Heart left ventricle (tissue), 16 donors: ENCODE measurements at regions not wholly inside any gene's neighbourhood (a gene's known extent, or its start where the extent isn't known, plus 50 kb on each side); places are given as distances from the start of the nearest gene placed in this dataset.

Experiments used
- ATAC-seq, 4 donors: fragments of 200-7000 bp; cut with Tn5 transposase; one replicate each; pipeline ENCODE4 v1.9.1; 2020 to 2022; ENCODE audit warnings: moderate library complexity in 4 of 4, mild to moderate bottlenecking in 3 of 4, moderate number of reproducible peaks in 1 of 4
- DNase-seq, 5 donors: peaks; one replicate each; pipeline ENCODE4 v3.0.0-alpha.2; 2020
- H3K27ac ChIP-seq, 12 donors: fragments of 200-600 bp; sonication (generic) in 4 of 12; one replicate each; pipeline versions ENCODE4 v1.5.0 to v1.8.0; 2016 to 2022; ENCODE audit warnings: mild to moderate bottlenecking in 2 of 12
- H3K27me3 ChIP-seq, 9 donors: fragments of 200-600 bp; sonication (generic) in 2 of 9; one replicate each; pipeline versions ENCODE4 v1.5.1 to v1.8.0; 2016 to 2022; ENCODE audit warnings: mild to moderate bottlenecking in 3 of 9
- H3K36me3 ChIP-seq, 9 donors: fragments of 200-600 bp; sonication (generic) in 2 of 9; one replicate each; pipeline versions ENCODE4 v1.5.0 to v1.8.0; 2018 to 2022; ENCODE audit warnings: mild to moderate bottlenecking in 2 of 9
- H3K4me1 ChIP-seq, 12 donors: fragments of 200-600 bp; sonication (generic) in 4 of 12; one replicate each; pipeline versions ENCODE4 v1.5.0 to v1.8.0; 2016 to 2022; ENCODE audit warnings: mild to moderate bottlenecking in 3 of 12
- H3K4me3 ChIP-seq, 12 donors: fragments of 200-600 bp; sonication (generic) in 4 of 12; one replicate each; pipeline versions ENCODE4 v1.5.0 to v1.8.0; 2017 to 2022; ENCODE audit warnings: mild to moderate bottlenecking in 9 of 12, moderate library complexity in 4 of 12
- H3K9me3 ChIP-seq, 12 donors: fragments of 200-600 bp; sonication (generic) in 4 of 12; one replicate each; pipeline versions ENCODE4 v1.5.0 to v1.8.0; 2016 to 2022; ENCODE audit warnings: mild to moderate bottlenecking in 1 of 12
- POLR2A ChIP-seq, 2 donors: fragments of 450-650 bp; IDR thresholded peaks; one replicate each; pipeline ENCODE4 v1.6.1; 2017; ENCODE audit warnings: antibody characterized with exemption in 2 of 2, mild to moderate bottlenecking in 2 of 2, moderate library complexity in 2 of 2
- WGBS, 4 donors: extraction: QIAGEN DNeasy Blood & Tissue Kit in 2 of 4; methylation state at CpG; one replicate each; pipeline versions ENCODE4 v1.1.5 to v1.1.7; 2013 to 2018; 5-methylcytosine and 5-hydroxymethylcytosine counted together
- intact Hi-C, 10 donors: fragments of 100-400 bp; cut with DNase I; formaldehyde crosslinking; loops; one replicate each; pipeline versions ENCODE4 v1.11.1 to v1.14.2; 2022
- TF ChIP-seq, protein P1 (sequence below), 12 donors: fragments of 200-600 bp; sonication (generic) in 4 of 12; IDR thresholded peaks; one replicate each; pipeline versions ENCODE4 v1.5.0 to v1.8.0; 2018 to 2022; ENCODE audit warnings: antibody characterized with exemption in 12 of 12, mild to moderate bottlenecking in 5 of 12
- donor health status: ischemic (EF 13 %, LVEDD 7.1; RV severe dilation, severe dysfunction).
- donor health status: healthy with polysubstance abuse.
- donor health status: DM: no; HTN: yes; CAD: no.
- donor health status: DM: no; HTN: no; CAD: no.
- donor health status: ischemic (EF 25% LVEDD 6.9; RV normal size, moderate dysfunction).
- donor health status: ischemic (EF 25% LVEDD 5.7; RV mildly dilated, moderate dysfunction).
- donor health status: healthy.
- donor health status: DM: yes; HTN: yes; CAD: no.
- donor health status: ischemic (EF 35%, LVEDD 5.7; RV mildly dilated, moderate dysfunction).
- donor health status: nonischemic (EF 11% LVEDD 7.7; RV severe dilation, severe dysfunction).
- donor health status: DM: yes; HTN: yes; CAD: no.
- donor health status: PGD.
- donor health status: ischemic (EF 29% LVEDD 5.4; RV normal size, mild dysfunction).
- donor health status: nonischemic (EF 23%, LVEDD 6.1; RV moderate dilation, normal function).

DNA sequence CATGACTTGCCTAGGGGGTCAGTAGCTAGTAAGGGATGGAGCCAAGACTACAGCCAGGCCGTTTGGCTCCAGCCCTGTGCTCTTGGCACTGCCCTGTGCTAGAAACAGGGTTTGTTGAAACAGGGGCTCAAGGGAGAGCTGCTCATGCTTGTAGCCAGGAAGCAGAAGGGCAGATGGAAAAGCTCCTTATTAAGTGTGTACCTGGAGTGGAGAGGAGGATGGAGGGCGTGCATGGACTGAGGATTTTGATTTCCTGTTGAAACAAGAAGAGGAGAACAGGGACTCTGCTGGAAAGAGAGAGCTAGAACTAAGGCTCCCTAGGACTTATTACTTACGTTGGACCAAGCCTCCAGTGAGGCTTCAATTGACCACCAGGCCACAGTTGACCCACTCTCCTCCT is 363.0 kb downstream of the MID1IP1 start:
- H3K4me1 ChIP-seq, result peaks cover 0 to 7% (median 0%) of the 10 kb centered on the region in 12 donors
- no peak overlapping the region for H3K4me3 ChIP-seq
- TF ChIP-seq, protein P1, sequence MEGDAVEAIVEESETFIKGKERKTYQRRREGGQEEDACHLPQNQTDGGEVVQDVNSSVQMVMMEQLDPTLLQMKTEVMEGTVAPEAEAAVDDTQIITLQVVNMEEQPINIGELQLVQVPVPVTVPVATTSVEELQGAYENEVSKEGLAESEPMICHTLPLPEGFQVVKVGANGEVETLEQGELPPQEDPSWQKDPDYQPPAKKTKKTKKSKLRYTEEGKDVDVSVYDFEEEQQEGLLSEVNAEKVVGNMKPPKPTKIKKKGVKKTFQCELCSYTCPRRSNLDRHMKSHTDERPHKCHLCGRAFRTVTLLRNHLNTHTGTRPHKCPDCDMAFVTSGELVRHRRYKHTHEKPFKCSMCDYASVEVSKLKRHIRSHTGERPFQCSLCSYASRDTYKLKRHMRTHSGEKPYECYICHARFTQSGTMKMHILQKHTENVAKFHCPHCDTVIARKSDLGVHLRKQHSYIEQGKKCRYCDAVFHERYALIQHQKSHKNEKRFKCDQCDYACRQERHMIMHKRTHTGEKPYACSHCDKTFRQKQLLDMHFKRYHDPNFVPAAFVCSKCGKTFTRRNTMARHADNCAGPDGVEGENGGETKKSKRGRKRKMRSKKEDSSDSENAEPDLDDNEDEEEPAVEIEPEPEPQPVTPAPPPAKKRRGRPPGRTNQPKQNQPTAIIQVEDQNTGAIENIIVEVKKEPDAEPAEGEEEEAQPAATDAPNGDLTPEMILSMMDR (IDR thresholded peaks at IDR 0.05), result no peak
- no peak for TF ChIP-seq POLR2A (IDR thresholded peaks at IDR 0.05)
- WGBS, 4 donors, result 47 to 88% (median 68%) methylated on average over 3 of the region's 3 CpGs
- no peak overlapping the region for H3K27ac ChIP-seq
- intact Hi-C loops, result no loop called here
- no peak for ATAC-seq
- no peaks in the 10 kb centered on the region for H3K36me3 ChIP-seq
- H3K9me3 ChIP-seq, result no peaks in the 10 kb centered on the region
- H3K27me3 ChIP-seq, result peaks cover 0 to 33% (median 0%) of the 10 kb centered on the region in 9 donors
- DNase-seq, result no peak

DNA sequence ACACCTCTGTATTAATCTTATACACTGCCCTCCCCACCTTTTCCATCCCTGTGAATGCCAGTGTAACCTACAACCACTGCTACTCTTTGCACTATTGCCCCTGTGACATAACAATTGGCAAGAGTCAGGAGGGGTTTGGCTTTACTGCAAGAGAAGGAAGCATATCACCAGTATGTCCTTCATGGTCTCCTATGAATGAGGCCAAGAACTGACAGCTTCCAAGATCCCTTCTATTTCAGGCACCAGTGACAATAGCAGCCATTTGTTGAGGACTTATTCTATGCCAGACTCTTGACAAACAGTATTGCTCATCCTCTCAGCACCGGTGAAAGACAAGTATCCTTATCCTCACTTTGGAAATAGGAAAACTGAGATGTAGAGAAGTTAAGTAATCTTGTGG is 363.9 kb downstream of the MID1IP1 start:
- peak in 3 of 4 donors; percentile 70 to 83 (median 80) for ATAC-seq
- Histone ChIP-seq H3K4me1 (peaks cover 0 to 7% (median 0%) of the 10 kb centered on the region in 12 donors), H3K4me3 (no peak overlapping the region), H3K9me3 (no peaks in the 10 kb centered on the region), H3K27ac (no peak overlapping the region), H3K27me3 (peaks cover 0 to 33% (median 0%) of the 10 kb centered on the region in 9 donors), H3K36me3 (no peaks in the 10 kb centered on the region)
- DNase-seq, result no peak
- TF ChIP-seq, protein P1 (IDR thresholded peaks at IDR 0.05), result no peak
- no peak for TF ChIP-seq POLR2A (IDR thresholded peaks at IDR 0.05)
- WGBS, 4 donors, result 31 to 67% (median 44%) methylated on average over 1 of the region's 1 CpG
- intact Hi-C loops, result no loop called here

DNA sequence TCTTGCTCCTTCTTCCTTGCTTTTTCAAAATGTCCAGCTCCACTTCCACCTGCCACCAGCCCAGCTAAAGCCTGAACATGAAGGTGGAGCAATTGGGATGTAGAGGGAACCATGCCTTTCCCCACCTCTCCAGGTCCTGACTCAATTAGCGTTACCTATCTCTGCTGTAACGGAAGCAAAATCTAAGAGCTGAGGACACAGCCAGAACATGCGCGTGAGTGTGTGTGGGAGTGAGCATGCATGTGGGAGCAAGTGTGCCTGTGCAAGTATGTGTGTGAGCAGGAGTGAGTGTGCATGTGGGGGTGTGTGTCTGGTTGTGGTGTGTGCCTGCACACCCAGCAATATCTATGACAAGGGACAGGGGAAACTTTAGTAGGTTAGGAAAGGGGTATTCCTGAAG is 364.5 kb downstream of the MID1IP1 start:
- Histone ChIP-seq H3K27me3 (peaks cover 0 to 33% (median 0%) of the 10 kb centered on the region in 9 donors), H3K4me1 (peaks cover 0 to 7% (median 0%) of the 10 kb centered on the region in 12 donors), H3K9me3 (no peaks in the 10 kb centered on the region), H3K4me3 (no peak overlapping the region), H3K36me3 (no peaks in the 10 kb centered on the region), H3K27ac (no peak overlapping the region)
- DNase-seq, result no peak
- WGBS, 4 donors, result 84 to 93% (median 90%) methylated on average over 4 of the region's 4 CpGs
- ATAC-seq, result no peak
- intact Hi-C loops, result no loop called here
- TF ChIP-seq, protein P1 (IDR thresholded peaks at IDR 0.05), result no peak
- TF ChIP-seq POLR2A (IDR thresholded peaks at IDR 0.05), result no peak

DNA sequence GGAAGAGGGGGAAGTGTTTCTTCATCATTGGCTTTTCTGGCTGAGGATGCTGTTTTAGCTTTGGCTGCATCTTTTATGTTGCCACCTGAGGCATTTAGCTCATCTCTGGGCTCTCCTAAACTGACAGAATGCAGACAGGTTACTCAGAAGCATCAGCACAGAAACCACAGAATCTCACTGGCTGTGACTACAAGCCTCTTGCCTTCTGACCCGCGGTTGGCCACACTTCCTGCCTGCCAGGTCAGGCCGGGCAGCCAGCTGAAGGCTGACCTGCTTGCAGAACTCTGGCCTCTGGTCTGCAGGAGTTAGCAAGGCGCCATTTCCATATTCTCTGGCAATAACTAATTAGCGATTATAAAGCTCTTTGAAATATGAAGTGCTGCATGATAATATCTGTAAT is 366.5 kb downstream of the MID1IP1 start:
- TF ChIP-seq, protein P1 (IDR thresholded peaks at IDR 0.05), result no peak
- TF ChIP-seq POLR2A (IDR thresholded peaks at IDR 0.05), result no peak
- intact Hi-C loops, result no loop called here
- 69 to 71% (median 69%) methylated on average over 5 of the region's 5 CpGs for WGBS, 4 donors

More for the DNA sequence above, 366.5 kb downstream of the MID1IP1 start:
- Histone ChIP-seq H3K9me3 (peaks cover 0 to 6% (median 0%) of the 10 kb centered on the region in 12 donors), H3K4me1 (peaks cover 0 to 3% (median 0%) of the 10 kb centered on the region in 12 donors), H3K36me3 (no peaks in the 10 kb centered on the region), H3K4me3 (no peak overlapping the region), H3K27ac (no peak overlapping the region), H3K27me3 (peaks cover 0 to 21% (median 0%) of the 10 kb centered on the region in 9 donors)
- no peak for ATAC-seq
- no peak for DNase-seq
